K562 (cell line): ENCODE measurements at regions not wholly inside any gene's neighbourhood (a gene's known extent, or its start where the extent isn't known, plus 50 kb on each side); places are given as distances from the start of the nearest gene placed in this dataset.

ENCODE experiments used
- CTCF ChIP-seq, 3 experiments: IDR thresholded peaks in 2 of 3; conservative IDR thresholded peaks in 1 of 3; 2 replicates each; pipeline ENCODE4 v1.5.1; 2011 to 2012; ENCODE audit warnings: low read length in 3 of 3, mild to moderate bottlenecking in 3 of 3, control low read depth in 2 of 3, improper control_type of control experiment in 1 of 3, inconsistent platforms in 1 of 3, low read depth in 1 of 3, mixed read lengths in 1 of 3, moderate library complexity in 1 of 3; ENCODE audit not compliant: insufficient read depth in 2 of 3
- E2F4 ChIP-seq: sonication (generic); formaldehyde crosslinking; IDR thresholded peaks from 2 replicates; pipeline ENCODE4 v1.8.0; 2022; ENCODE audit warnings: mild to moderate bottlenecking, low read depth, missing genetic modification reagents
- EP300 ChIP-seq: IDR thresholded peaks from 2 replicates; pipeline ENCODE4 v1.6.1; 2012; ENCODE audit warnings: low read length, improper control_type of control experiment
- NFRKB ChIP-seq: fragments of 450-650 bp; IDR thresholded peaks from 2 replicates; pipeline ENCODE4 v1.6.1; 2016; ENCODE audit warnings: low read depth
- TAF15 ChIP-seq: fragments of 200-400 bp; formaldehyde crosslinking; IDR thresholded peaks from 2 replicates; pipeline ENCODE4 v1.6.1; 2017; ENCODE audit warnings: mild to moderate bottlenecking, low read depth, low read length, moderate library complexity
- YY1 ChIP-seq, 3 experiments: IDR thresholded peaks; 2 replicates each; pipeline ENCODE4 v1.6.1; 2011; ENCODE audit warnings: low read length in 2 of 3, mild to moderate bottlenecking in 2 of 3, moderate library complexity in 2 of 3, borderline replicate concordance in 1 of 3, control low read depth in 1 of 3, low read depth in 1 of 3; ENCODE audit not compliant: insufficient read depth in 3 of 3, insufficient replicate concordance in 2 of 3, control insufficient read depth in 1 of 3, insufficient read length in 1 of 3; ENCODE audit errors: extremely low read depth in 1 of 3
- ZBTB7A ChIP-seq: IDR thresholded peaks from 2 replicates; pipeline ENCODE4 v1.6.1; 2011; ENCODE audit warnings: low read depth, mild to moderate bottlenecking, low read length, moderate library complexity, borderline replicate concordance; ENCODE audit not compliant: control insufficient read depth
- ZNF764 ChIP-seq: fragments of 250-450 bp; sonication (Bioruptor Pico); IDR thresholded peaks from 2 replicates; pipeline ENCODE4 v1.4.0; 2020; ENCODE audit warnings: low read depth, mild to moderate bottlenecking, moderate library complexity

GRCh38 chr3:88440701-88441100 is 290.9 kb downstream of the C3orf38 start:
- TF ChIP-seq NFRKB (no peak), EP300 (no peak), TAF15 (no peak), CTCF (IDR thresholded peaks at IDR 0.05 in 2 of 3, conservative IDR thresholded peaks at IDR 0.05 in 1 of 3; ENCODE audit: insufficient read depth in 2 of 3, low read depth in 1 of 3, low read length in 3 of 3) (no peak), E2F4 (no peak), ZNF764 (CRISPR knock-in tag) (no peak), ZBTB7A (no peak), YY1 (IDR thresholded peaks at IDR 0.05; ENCODE audit: borderline replicate concordance in 1 of 3, control insufficient read depth in 1 of 3, extremely low read depth in 1 of 3, insufficient read depth in 3 of 3, insufficient read length in 1 of 3, insufficient replicate concordance in 2 of 3, low read depth in 1 of 3, low read length in 2 of 3) (no peak)
